ENCODE measurements at regions not wholly inside any gene's neighbourhood (a gene's known extent, or its start where the extent isn't known, plus 50 kb on each side); places are given as distances from the start of the nearest gene placed in this dataset.

- 74 to 91% (median 87%) methylated on average over 1 of the region's 1 CpG for WGBS, 4 donors
- Histone ChIP-seq H3K9me3 (no peaks in the 10 kb centered on the region), H3K27me3 (no peaks in the 10 kb centered on the region), H3K36me3 (no peaks in the 10 kb centered on the region), H3K27ac (no peak overlapping the region), H3K4me1 (no peaks in the 10 kb centered on the region), H3K4me3 (no peak overlapping the region)
- intact Hi-C loops (cut with DNase I), result no loop called here
- DNase-seq (no peak), ATAC-seq (no peak)
- TF ChIP-seq CTCF (IDR thresholded peaks at IDR 0.05), result no peak
- TF ChIP-seq POLR2A (IDR thresholded peaks at IDR 0.05), result no peak
These were observed 224.4 kb upstream of the KRR1 start for GRCh38 chr12:75735853-75736252.

GRCh38 chr12:75728826-75729225 lies 217.4 kb upstream of the KRR1 start:
- no peak for ATAC-seq
- no peak overlapping the region for H3K4me3 ChIP-seq
- H3K36me3 ChIP-seq, result no peaks in the 10 kb centered on the region
- no peaks in the 10 kb centered on the region for H3K27me3 ChIP-seq
- intact Hi-C loops (cut with DNase I), result loop anchor here in 5 of 10 donors (10.0 kb wide), 3 partner anchors 164 to 306 kb away; partner anchors contain the start of gene PHLDA1 (in 3 of the 5)
- 87 to 92% (median 90%) methylated on average over 1 of the region's 1 CpG for WGBS, 4 donors
- no peak overlapping the region for H3K27ac ChIP-seq
- H3K9me3 ChIP-seq, result no peaks in the 10 kb centered on the region
- no peak for DNase-seq
- peaks cover 0 to 22% (median 13%) of the 10 kb centered on the region in 12 donors for H3K4me1 ChIP-seq
- TF ChIP-seq POLR2A (IDR thresholded peaks at IDR 0.05), result no peak

GRCh38 chr12:75727577-75727976 lies 216.2 kb upstream of the KRR1 start:
- DNase-seq (no peak), ATAC-seq (no peak)
- Histone ChIP-seq H3K4me1 (peaks cover 0 to 33% (median 19%) of the 10 kb centered on the region in 12 donors), H3K4me3 (no peak overlapping the region), H3K27ac (no peak overlapping the region), H3K9me3 (no peaks in the 10 kb centered on the region), H3K36me3 (no peaks in the 10 kb centered on the region), H3K27me3 (no peaks in the 10 kb centered on the region)
- 92 to 98% (median 96%) methylated on average over 2 of the region's 2 CpGs for WGBS, 4 donors
- TF ChIP-seq CTCF (IDR thresholded peaks at IDR 0.05) (no peak), POLR2A (IDR thresholded peaks at IDR 0.05) (no peak)
- intact Hi-C loops (cut with DNase I), result loop anchor here in 5 of 10 donors (10.0 kb wide), 3 partner anchors 163 to 307 kb away; partner anchors contain the start of gene PHLDA1 (in 3 of the 5)

- TF ChIP-seq POLR2A (IDR thresholded peaks at IDR 0.05), result no peak
- TF ChIP-seq CTCF (IDR thresholded peaks at IDR 0.05), result no peak
- no peak overlapping the region for H3K4me3 ChIP-seq
- ATAC-seq (peak in 1 of 4 donors; percentile 13), DNase-seq (no peak)
- intact Hi-C loops (cut with DNase I), result loop anchor here in 5 of 10 donors (10.0 kb wide), 3 partner anchors 161 to 309 kb away; partner anchors contain the start of gene PHLDA1 (in 3 of the 5)
- no peaks in the 10 kb centered on the region for H3K9me3 ChIP-seq
- H3K27me3 ChIP-seq, result no peaks in the 10 kb centered on the region
- H3K27ac ChIP-seq, result peak overlapping the region in 10 of 12 donors; percentile 24 to 80 (median 66)
- H3K4me1 ChIP-seq, result peaks cover 9 to 53% (median 38%) of the 10 kb centered on the region in 12 donors
- 32 to 55% (median 39%) methylated on average over 3 of the region's 3 CpGs for WGBS, 4 donors
- no peaks in the 10 kb centered on the region for H3K36me3 ChIP-seq
These were observed 214.2 kb upstream of the KRR1 start for GRCh38 chr12:75725521-75726111.

All from heart left ventricle (tissue), 16 donors.